ENCODE measurements at regions not wholly inside any gene's neighbourhood (a gene's known extent, or its start where the extent isn't known, plus 50 kb on each side); places are given as distances from the start of the nearest gene placed in this dataset.

GRCh38 chr6:97701801-97702200, 418.8 kb upstream of the MMS22L start:
- no peaks in the 10 kb centered on the region for H3K36me3 ChIP-seq
- DNase-seq (ENCODE audit: low read depth in 1 of 2, low spot score in 2 of 2): no peak

DNA sequence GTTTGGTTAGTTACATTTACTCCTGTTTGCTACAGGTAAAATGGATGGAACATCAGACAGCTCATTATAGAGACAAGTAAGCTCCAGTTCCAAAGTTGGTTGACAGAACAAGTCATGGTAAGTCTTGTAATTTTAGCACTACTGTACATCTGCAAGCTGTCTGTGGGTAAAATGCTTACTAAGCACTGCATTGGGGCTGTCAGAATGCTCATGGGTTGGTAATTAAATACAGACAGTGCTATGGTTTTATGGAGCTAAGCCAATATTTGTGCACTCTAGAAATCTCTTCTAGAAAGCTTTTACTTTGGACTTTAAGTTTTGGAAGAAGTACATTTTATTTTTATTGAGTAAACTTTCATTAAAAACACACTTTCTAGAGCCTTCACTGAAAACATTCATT, 419.2 kb upstream of the MMS22L start:
- no peaks in the 10 kb centered on the region for H3K36me3 ChIP-seq
- DNase-seq (ENCODE audit: low read depth in 1 of 2, low spot score in 2 of 2): no peak
- H3K27ac ChIP-seq: no peak overlapping the region
- no peaks in the 10 kb centered on the region; the same call in 1 of the 2 replicates for H3K27me3 ChIP-seq (replicated peaks)
- no peaks in the 10 kb centered on the region for H3K9me3 ChIP-seq (replicated peaks)
- no peak overlapping the region for H3K4me3 ChIP-seq
- H3K4me1 ChIP-seq (replicated peaks): no peaks in the 10 kb centered on the region

More at GRCh38 chr6:97701801-97702200, 418.8 kb upstream of the MMS22L start:
- H3K4me1 ChIP-seq (replicated peaks): no peaks in the 10 kb centered on the region
- no peaks in the 10 kb centered on the region for H3K9me3 ChIP-seq (replicated peaks)
- H3K27me3 ChIP-seq (replicated peaks): no peaks in the 10 kb centered on the region; the same call in 1 of the 2 replicates
- no peak overlapping the region for H3K4me3 ChIP-seq
- H3K27ac ChIP-seq: no peak overlapping the region

- Histone ChIP-seq H3K27ac (no peak overlapping the region), H3K36me3 (no peaks in the 10 kb centered on the region), H3K4me1 (replicated peaks) (no peaks in the 10 kb centered on the region), H3K4me3 (no peak overlapping the region), H3K27me3 (replicated peaks) (no peaks in the 10 kb centered on the region), H3K9me3 (replicated peaks) (no peaks in the 10 kb centered on the region)
- no peak for DNase-seq (ENCODE audit: low read depth in 1 of 2, low spot score in 2 of 2)
These were observed 420.6 kb upstream of the MMS22L start for GRCh38 chr6:97703661-97704060.

DNA sequence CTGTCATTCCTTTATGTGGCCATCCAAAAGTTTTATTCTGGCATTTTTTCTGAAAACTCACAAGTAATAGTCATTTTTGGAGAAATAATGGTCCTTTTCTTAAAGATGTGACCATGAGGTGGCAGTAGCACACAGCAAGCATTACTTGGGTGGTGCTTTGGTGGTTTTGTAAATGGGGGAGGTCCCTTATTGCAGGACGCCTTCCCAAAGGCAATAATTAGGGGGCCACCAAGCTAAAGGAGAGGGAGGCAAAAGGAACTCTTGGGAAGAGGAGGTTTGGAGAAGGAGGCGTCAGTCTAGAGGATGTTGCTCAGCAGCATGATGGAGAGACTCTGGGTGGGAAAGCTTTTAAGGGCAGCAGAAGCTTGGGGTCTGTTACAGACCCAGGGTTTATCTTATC, 422.6 kb upstream of the MMS22L start:
- no peaks in the 10 kb centered on the region for H3K9me3 ChIP-seq (replicated peaks)
- no peak for DNase-seq (ENCODE audit: low read depth in 1 of 2, low spot score in 2 of 2)
- H3K4me1 ChIP-seq (replicated peaks): no peaks in the 10 kb centered on the region
- H3K27me3 ChIP-seq (replicated peaks): no peaks in the 10 kb centered on the region; the same call in 1 of the 2 replicates
- H3K4me3 ChIP-seq: no peak overlapping the region
- H3K36me3 ChIP-seq: no peaks in the 10 kb centered on the region
- H3K27ac ChIP-seq: no peak overlapping the region

DNA sequence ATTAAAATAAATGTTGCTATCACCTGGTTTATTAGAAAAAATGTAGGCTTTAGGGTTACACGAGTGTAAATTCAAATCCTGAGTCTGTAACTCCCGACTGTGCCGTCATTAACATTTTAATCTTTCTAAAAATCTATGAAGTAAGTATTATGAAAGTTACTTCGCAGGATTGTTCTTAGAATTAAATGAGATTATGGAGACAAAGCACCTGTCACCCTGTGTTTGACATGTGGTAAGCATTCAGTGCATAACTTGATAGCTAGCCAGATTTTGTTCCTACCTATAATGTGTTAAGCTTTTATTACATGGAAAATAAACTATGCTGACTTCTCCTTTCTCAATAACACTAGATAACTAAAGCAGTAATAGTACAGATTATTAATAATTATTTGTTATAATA, 429.7 kb upstream of the MMS22L start:
- H3K9me3 ChIP-seq (replicated peaks): no peaks in the 10 kb centered on the region
- H3K36me3 ChIP-seq: no peaks in the 10 kb centered on the region
- no peaks in the 10 kb centered on the region for H3K4me1 ChIP-seq (replicated peaks)
- DNase-seq (ENCODE audit: low read depth in 1 of 2, low spot score in 2 of 2): no peak
- H3K4me3 ChIP-seq: no peak overlapping the region
- no peak overlapping the region for H3K27ac ChIP-seq
- no peaks in the 10 kb centered on the region; the same call in 1 of the 2 replicates for H3K27me3 ChIP-seq (replicated peaks)

DNA sequence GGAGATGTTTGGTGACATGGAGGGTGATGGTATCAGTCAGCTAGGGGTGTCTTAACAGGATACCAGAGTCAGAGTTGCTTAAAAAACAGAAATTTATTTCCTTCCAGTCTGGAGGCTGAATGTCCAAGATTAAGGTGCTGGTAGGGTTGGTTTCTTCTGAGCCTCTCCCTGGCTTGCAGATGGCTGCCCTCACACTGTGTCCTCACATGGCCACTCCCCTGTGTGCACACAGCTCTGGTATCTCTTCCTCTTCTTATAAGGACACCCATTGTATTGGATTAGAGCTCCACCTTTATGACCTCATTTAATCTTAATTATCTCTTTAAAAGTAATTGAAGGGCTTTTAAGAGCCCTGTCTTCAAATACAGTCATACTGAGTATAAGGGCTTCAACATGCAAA, 431.8 kb upstream of the MMS22L start:
- Histone ChIP-seq H3K36me3 (no peaks in the 10 kb centered on the region), H3K4me3 (no peak overlapping the region), H3K4me1 (replicated peaks) (no peaks in the 10 kb centered on the region), H3K27me3 (replicated peaks) (no peaks in the 10 kb centered on the region; the same call in 1 of the 2 replicates), H3K27ac (no peak overlapping the region), H3K9me3 (replicated peaks) (no peaks in the 10 kb centered on the region)
- DNase-seq (ENCODE audit: low read depth in 1 of 2, low spot score in 2 of 2): no peak

DNA sequence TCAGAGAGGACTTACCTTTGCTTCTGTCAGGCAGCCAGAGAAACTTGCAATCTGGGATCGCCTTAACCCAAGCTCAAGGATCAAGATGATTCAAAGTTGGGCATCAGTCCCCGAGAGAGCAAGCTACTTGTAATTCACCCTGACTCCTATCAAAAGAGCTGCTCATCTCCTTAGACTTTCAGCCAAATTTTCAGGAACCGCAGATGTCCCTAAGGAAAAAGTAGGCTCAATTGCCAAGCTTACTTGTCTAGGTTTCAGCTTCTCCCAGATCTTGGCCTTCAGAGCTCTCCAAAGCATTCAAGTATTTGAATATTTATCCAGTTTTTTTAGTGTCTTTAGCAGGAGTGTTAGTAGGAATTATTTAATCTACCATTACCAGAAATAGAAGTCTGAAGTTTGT, 434.1 kb upstream of the MMS22L start:
- Histone ChIP-seq H3K4me3 (no peak overlapping the region), H3K27me3 (replicated peaks) (no peaks in the 10 kb centered on the region), H3K4me1 (replicated peaks) (no peaks in the 10 kb centered on the region), H3K9me3 (replicated peaks) (no peaks in the 10 kb centered on the region), H3K27ac (no peak overlapping the region), H3K36me3 (no peaks in the 10 kb centered on the region)
- DNase-seq (ENCODE audit: low read depth in 1 of 2, low spot score in 2 of 2): no peak

DNA sequence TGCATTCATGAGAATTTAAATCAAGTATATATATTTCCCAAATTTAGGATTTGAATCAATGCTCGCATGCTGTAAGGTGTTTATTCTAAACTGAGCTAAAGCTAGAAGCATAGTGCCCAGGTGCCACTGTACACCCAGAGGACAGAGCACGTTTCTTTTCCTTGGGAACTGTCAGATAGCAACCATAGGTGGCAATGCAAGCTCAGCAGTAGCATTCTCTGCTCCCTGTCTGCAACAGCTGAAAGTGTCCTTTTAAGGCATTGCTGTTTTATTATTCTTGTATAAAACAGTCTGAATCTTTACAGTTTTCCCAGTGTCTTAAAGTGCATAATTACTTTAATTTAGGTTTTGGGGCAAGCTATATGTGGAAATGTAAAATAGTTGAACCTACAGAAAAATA, 443.4 kb upstream of the MMS22L start:
- Histone ChIP-seq H3K27me3 (replicated peaks) (no peaks in the 10 kb centered on the region), H3K4me3 (no peak overlapping the region), H3K4me1 (replicated peaks) (no peaks in the 10 kb centered on the region), H3K36me3 (no peaks in the 10 kb centered on the region), H3K27ac (no peak overlapping the region), H3K9me3 (replicated peaks) (no peaks in the 10 kb centered on the region)
- no peak for DNase-seq (ENCODE audit: low read depth in 1 of 2, low spot score in 2 of 2)

DNA sequence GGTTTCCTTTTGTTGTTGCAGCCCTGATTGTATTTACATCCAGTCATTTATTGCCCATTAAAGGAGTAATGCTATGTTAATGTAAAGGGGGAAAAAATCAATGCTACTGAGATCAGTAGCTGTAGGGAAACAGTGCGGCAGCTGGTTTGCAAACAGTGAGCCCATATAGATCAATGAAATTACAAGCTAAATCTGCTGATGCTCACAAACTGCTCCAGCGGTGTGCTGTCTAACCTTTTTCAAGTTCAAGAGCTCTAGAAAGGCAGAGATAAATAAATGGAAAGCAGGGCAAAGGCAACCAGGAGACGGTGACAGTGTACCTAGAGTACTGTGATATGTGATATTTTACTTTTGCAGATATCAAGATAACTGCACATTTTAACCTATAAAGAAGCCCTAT, 449.0 kb upstream of the MMS22L start:
- Histone ChIP-seq H3K27me3 (replicated peaks) (no peaks in the 10 kb centered on the region), H3K4me1 (replicated peaks) (no peaks in the 10 kb centered on the region), H3K4me3 (no peak overlapping the region), H3K27ac (no peak overlapping the region), H3K9me3 (replicated peaks) (no peaks in the 10 kb centered on the region), H3K36me3 (no peaks in the 10 kb centered on the region)
- DNase-seq (ENCODE audit: low read depth in 1 of 2, low spot score in 2 of 2): no peak

- no peaks in the 10 kb centered on the region for H3K9me3 ChIP-seq (replicated peaks)
- no peak overlapping the region for H3K27ac ChIP-seq
- no peaks in the 10 kb centered on the region for H3K27me3 ChIP-seq (replicated peaks)
- DNase-seq (ENCODE audit: low read depth in 1 of 2, low spot score in 2 of 2): no peak
- H3K4me3 ChIP-seq: no peak overlapping the region
- no peaks in the 10 kb centered on the region for H3K4me1 ChIP-seq (replicated peaks)
- no peaks in the 10 kb centered on the region for H3K36me3 ChIP-seq
These were observed 474.6 kb upstream of the MMS22L start for GRCh38 chr6:97757575-97757974.

GRCh38 chr6:97765461-97765860, 482.4 kb upstream of the MMS22L start:
- H3K9me3 ChIP-seq (replicated peaks): no peaks in the 10 kb centered on the region
- H3K27ac ChIP-seq: no peak overlapping the region
- DNase-seq (ENCODE audit: low read depth in 1 of 2, low spot score in 2 of 2): peak in 1 of 2 experiments; percentile 2
- H3K4me1 ChIP-seq (replicated peaks): no peaks in the 10 kb centered on the region
- no peaks in the 10 kb centered on the region for H3K36me3 ChIP-seq
- no peaks in the 10 kb centered on the region for H3K27me3 ChIP-seq (replicated peaks)
- H3K4me3 ChIP-seq: no peak overlapping the region

DNA sequence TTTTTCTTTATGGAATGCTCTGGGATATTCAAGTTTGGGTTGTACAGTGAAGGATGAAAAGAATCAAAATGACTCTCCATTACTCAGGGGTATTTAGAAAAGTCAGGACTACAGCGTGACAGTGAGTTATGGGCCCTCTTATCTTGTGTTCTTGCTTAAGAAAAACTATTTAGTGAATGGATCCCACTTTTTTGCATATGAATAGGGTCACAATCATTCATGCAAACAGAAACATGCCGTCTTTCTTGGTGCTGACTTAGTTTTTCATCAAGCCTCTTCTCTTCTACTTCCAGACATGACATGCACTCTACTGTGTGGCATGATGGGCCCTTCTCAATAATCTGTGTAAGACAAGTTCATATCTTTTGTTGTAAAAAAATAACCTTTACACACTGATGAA, 488.4 kb upstream of the MMS22L start:
- Histone ChIP-seq H3K27ac (no peak overlapping the region), H3K36me3 (no peaks in the 10 kb centered on the region), H3K9me3 (replicated peaks) (no peaks in the 10 kb centered on the region), H3K4me3 (no peak overlapping the region), H3K4me1 (replicated peaks) (no peaks in the 10 kb centered on the region), H3K27me3 (replicated peaks) (no peaks in the 10 kb centered on the region)
- DNase-seq (ENCODE audit: low read depth in 1 of 2, low spot score in 2 of 2): no peak

- H3K27me3 ChIP-seq (replicated peaks): no peaks in the 10 kb centered on the region
- H3K9me3 ChIP-seq (replicated peaks): no peaks in the 10 kb centered on the region
- H3K36me3 ChIP-seq: no peaks in the 10 kb centered on the region
- H3K27ac ChIP-seq: no peak overlapping the region
- H3K4me1 ChIP-seq (replicated peaks): no peaks in the 10 kb centered on the region
- DNase-seq (ENCODE audit: low read depth in 1 of 2, low spot score in 2 of 2): no peak
- no peak overlapping the region for H3K4me3 ChIP-seq
These were observed 492.0 kb upstream of the MMS22L start for GRCh38 chr6:97775012-97775411.

GRCh38 chr6:97778290-97779038, 495.4 kb upstream of the MMS22L start:
- H3K27me3 ChIP-seq (replicated peaks): no peaks in the 10 kb centered on the region
- no peak for DNase-seq (ENCODE audit: low read depth in 1 of 2, low spot score in 2 of 2)

More at GRCh38 chr6:97778290-97779038, 495.4 kb upstream of the MMS22L start:
- Histone ChIP-seq H3K4me3 (no peak overlapping the region), H3K4me1 (replicated peaks) (no peaks in the 10 kb centered on the region), H3K36me3 (no peaks in the 10 kb centered on the region), H3K27ac (no peak overlapping the region), H3K9me3 (replicated peaks) (no peaks in the 10 kb centered on the region)
